Osteocyte (in vitro differentiated cells): ENCODE measurements at regions not wholly inside any gene's neighbourhood (a gene's known extent, or its start where the extent isn't known, plus 50 kb on each side); places are given as distances from the start of the nearest gene placed in this dataset.

ENCODE experiments used
- DNase-seq: peaks from one replicate; pipeline ENCODE4 v3.0.0; 2021; ENCODE audit warnings: mixed read lengths; ENCODE audit not compliant: unreplicated experiment; ENCODE audit errors: extremely low spot score
- H3K27ac Mint-ChIP-seq: one replicate; pipeline ENCODE4 v1.8.0; 2021; ENCODE audit warnings: mild to moderate bottlenecking, mixed read lengths; ENCODE audit not compliant: unreplicated experiment
- H3K27me3 Mint-ChIP-seq: one replicate; pipeline ENCODE4 v1.8.0; 2021; ENCODE audit warnings: mixed read lengths; ENCODE audit not compliant: unreplicated experiment
- H3K36me3 Mint-ChIP-seq: one replicate; pipeline ENCODE4 v1.8.0; 2021; ENCODE audit warnings: mixed read lengths; ENCODE audit not compliant: unreplicated experiment
- H3K4me1 Mint-ChIP-seq: one replicate; pipeline ENCODE4 v1.8.0; 2021; ENCODE audit warnings: mixed read lengths; ENCODE audit not compliant: unreplicated experiment
- H3K4me3 Mint-ChIP-seq: one replicate; pipeline ENCODE4 v1.8.0; 2021; ENCODE audit warnings: mild to moderate bottlenecking, moderate library complexity, mixed read lengths; ENCODE audit not compliant: unreplicated experiment
- H3K9me3 Mint-ChIP-seq: one replicate; pipeline ENCODE4 v1.8.0; 2021; ENCODE audit warnings: mixed read lengths; ENCODE audit not compliant: unreplicated experiment
- CTCF ChIP-seq: fragments of 200-600 bp; sonication (generic); IDR thresholded peaks from 2 replicates; pipeline ENCODE4 v1.5.0; 2021; ENCODE audit warnings: antibody characterized with exemption, mild to moderate bottlenecking, moderate library complexity

DNA sequence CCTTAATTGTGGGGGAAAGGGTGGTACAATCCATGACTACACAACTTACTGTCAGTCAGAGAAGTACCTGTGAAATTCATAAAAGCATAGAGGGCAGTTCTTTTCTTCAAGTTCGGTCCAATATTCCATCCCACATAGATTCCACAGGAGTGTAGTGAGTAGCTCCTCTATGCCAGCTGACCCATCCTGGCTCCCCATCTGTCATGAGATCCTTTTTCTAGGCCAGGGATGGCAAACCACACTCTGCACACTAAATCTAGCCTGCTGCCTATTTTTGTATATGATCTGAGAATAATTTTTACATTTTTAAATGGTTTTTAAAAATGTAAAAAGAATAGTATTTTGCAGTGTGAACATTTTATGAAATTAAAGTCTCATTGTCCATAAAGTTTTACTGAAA, 107.0 kb upstream of the TSPAN2 start:
- Mint-ChIP-seq H3K27ac (no peak overlapping the region), H3K27me3 (no peaks in the 10 kb centered on the region), H3K4me1 (peaks cover 40% of the 10 kb centered on the region), H3K36me3 (no peaks in the 10 kb centered on the region), H3K4me3 (no peak overlapping the region), H3K9me3 (peaks cover 3% of the 10 kb centered on the region)
- no peak for DNase-seq
- no peak for TF ChIP-seq CTCF

GRCh38 chr1:115194506-115194905, 105.2 kb upstream of the TSPAN2 start:
- H3K9me3 Mint-ChIP-seq, result no peaks in the 10 kb centered on the region

DNA sequence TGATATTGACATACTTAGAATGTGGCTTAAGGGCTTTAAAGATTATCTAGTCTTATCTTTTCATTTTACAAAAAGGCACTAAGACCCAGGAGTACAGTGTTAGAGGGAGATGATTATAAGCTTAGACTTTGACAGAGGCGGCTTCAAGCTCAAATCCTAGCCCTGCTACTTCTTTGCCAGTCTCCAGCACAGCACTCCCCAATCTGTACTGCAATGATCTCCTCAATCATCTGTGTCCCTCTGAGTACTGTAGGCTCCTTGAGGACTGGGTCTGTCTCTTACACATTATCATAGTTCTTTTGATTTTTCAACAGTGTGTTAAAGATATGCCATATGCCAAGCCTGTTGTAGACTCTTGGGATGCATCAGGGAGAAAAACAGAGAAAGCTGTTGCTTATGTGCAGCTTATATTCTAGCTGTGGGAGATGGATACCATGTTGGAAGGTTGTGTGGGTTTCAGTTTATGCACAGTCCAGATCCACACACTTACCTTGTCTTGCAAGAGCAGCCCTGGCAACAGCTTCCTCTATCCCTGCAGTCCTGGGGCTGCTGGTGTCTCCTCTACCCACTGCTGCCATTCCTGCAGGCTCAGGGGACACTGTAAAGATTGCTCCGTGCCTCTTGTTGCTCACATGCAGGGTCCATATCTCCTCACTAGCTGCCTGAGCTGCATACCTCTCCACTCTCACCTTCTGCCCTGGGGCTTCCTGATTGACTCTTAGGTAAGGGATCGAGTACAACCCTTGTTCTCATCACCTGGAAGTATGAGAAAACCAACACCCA, 103.9 kb upstream of the TSPAN2 start:
- no peak for DNase-seq
- Mint-ChIP-seq H3K4me1 (peaks cover 43% of the 10 kb centered on the region), H3K27me3 (no peaks in the 10 kb centered on the region), H3K4me3 (no peak overlapping the region), H3K9me3 (no peaks in the 10 kb centered on the region), H3K36me3 (no peaks in the 10 kb centered on the region), H3K27ac (no peak overlapping the region)
- TF ChIP-seq CTCF, result no peak

More at GRCh38 chr1:115194506-115194905, 105.2 kb upstream of the TSPAN2 start:
- Mint-ChIP-seq H3K27ac (no peak overlapping the region), H3K36me3 (no peaks in the 10 kb centered on the region), H3K27me3 (no peaks in the 10 kb centered on the region), H3K4me1 (peaks cover 43% of the 10 kb centered on the region), H3K4me3 (no peak overlapping the region)
- no peak for DNase-seq
- no peak for TF ChIP-seq CTCF

GRCh38 chr1:115192200-115192767, 103.0 kb upstream of the TSPAN2 start:
- Mint-ChIP-seq H3K36me3 (no peaks in the 10 kb centered on the region), H3K27ac (no peak overlapping the region), H3K9me3 (no peaks in the 10 kb centered on the region), H3K4me3 (no peak overlapping the region), H3K4me1 (peaks cover 43% of the 10 kb centered on the region), H3K27me3 (no peaks in the 10 kb centered on the region)
- no peak for TF ChIP-seq CTCF
- no peak for DNase-seq

- no peaks in the 10 kb centered on the region for H3K27me3 Mint-ChIP-seq
- no peak for DNase-seq
- no peaks in the 10 kb centered on the region for H3K36me3 Mint-ChIP-seq
- H3K4me3 Mint-ChIP-seq, result no peak overlapping the region
- TF ChIP-seq CTCF, result no peak
- no peaks in the 10 kb centered on the region for H3K9me3 Mint-ChIP-seq
- H3K4me1 Mint-ChIP-seq, result peaks cover 43% of the 10 kb centered on the region
- no peak overlapping the region for H3K27ac Mint-ChIP-seq
These were observed 102.4 kb upstream of the TSPAN2 start for GRCh38 chr1:115191691-115192090.
